ENCODE measurements at regions not wholly inside any gene's neighbourhood (a gene's known extent, or its start where the extent isn't known, plus 50 kb on each side); places are given as distances from the start of the nearest gene placed in this dataset.

DNA sequence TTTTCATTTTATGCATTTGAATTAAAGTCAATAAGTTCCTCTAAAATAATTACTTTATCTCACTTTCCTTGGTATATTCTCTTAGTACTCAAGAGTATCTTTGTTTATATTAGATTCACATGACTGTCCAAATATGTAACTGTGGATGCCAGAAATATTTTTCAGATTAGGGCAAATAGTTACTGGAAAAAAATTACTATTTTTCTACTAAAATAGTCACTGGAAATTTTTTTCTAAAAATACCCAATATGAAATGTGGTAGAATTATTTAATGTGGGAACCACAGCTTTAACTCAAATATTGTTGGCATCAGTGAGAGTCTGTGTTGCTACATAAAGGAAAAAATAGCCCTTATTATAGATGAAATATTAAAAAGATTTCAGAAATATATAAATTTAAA, 70.4 kb upstream of the NMU start:
- TF ChIP-seq RARB (CRISPR knock-in tag; IDR thresholded peaks at IDR 0.05) (no peak), ZNF565 (CRISPR knock-in tag; conservative IDR thresholded peaks at IDR 0.05; ENCODE audit: low read depth) (no peak), ZFP3 (CRISPR knock-in tag; IDR thresholded peaks at IDR 0.05) (no peak), ZFP30 (CRISPR knock-in tag; IDR thresholded peaks at IDR 0.05) (no peak), ESRRG (CRISPR knock-in tag; IDR thresholded peaks at IDR 0.05) (no peak), TOX (CRISPR knock-in tag; IDR thresholded peaks at IDR 0.05; ENCODE audit: borderline replicate concordance) (no peak), ZNF70 (CRISPR knock-in tag; IDR thresholded peaks at IDR 0.05) (no peak)
- TF ChIP-seq, protein P1, sequence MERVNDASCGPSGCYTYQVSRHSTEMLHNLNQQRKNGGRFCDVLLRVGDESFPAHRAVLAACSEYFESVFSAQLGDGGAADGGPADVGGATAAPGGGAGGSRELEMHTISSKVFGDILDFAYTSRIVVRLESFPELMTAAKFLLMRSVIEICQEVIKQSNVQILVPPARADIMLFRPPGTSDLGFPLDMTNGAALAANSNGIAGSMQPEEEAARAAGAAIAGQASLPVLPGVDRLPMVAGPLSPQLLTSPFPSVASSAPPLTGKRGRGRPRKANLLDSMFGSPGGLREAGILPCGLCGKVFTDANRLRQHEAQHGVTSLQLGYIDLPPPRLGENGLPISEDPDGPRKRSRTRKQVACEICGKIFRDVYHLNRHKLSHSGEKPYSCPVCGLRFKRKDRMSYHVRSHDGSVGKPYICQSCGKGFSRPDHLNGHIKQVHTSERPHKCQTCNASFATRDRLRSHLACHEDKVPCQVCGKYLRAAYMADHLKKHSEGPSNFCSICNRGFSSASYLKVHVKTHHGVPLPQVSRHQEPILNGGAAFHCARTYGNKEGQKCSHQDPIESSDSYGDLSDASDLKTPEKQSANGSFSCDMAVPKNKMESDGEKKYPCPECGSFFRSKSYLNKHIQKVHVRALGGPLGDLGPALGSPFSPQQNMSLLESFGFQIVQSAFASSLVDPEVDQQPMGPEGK (CRISPR knock-in tag; IDR thresholded peaks at IDR 0.05; ENCODE audit: borderline replicate concordance) = no peak
- TF ChIP-seq, protein P2, sequence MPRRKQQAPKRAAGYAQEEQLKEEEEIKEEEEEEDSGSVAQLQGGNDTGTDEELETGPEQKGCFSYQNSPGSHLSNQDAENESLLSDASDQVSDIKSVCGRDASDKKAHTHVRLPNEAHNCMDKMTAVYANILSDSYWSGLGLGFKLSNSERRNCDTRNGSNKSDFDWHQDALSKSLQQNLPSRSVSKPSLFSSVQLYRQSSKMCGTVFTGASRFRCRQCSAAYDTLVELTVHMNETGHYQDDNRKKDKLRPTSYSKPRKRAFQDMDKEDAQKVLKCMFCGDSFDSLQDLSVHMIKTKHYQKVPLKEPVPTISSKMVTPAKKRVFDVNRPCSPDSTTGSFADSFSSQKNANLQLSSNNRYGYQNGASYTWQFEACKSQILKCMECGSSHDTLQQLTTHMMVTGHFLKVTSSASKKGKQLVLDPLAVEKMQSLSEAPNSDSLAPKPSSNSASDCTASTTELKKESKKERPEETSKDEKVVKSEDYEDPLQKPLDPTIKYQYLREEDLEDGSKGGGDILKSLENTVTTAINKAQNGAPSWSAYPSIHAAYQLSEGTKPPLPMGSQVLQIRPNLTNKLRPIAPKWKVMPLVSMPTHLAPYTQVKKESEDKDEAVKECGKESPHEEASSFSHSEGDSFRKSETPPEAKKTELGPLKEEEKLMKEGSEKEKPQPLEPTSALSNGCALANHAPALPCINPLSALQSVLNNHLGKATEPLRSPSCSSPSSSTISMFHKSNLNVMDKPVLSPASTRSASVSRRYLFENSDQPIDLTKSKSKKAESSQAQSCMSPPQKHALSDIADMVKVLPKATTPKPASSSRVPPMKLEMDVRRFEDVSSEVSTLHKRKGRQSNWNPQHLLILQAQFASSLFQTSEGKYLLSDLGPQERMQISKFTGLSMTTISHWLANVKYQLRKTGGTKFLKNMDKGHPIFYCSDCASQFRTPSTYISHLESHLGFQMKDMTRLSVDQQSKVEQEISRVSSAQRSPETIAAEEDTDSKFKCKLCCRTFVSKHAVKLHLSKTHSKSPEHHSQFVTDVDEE (CRISPR knock-in tag; IDR thresholded peaks at IDR 0.05) = no peak
- TF ChIP-seq, protein P3, sequence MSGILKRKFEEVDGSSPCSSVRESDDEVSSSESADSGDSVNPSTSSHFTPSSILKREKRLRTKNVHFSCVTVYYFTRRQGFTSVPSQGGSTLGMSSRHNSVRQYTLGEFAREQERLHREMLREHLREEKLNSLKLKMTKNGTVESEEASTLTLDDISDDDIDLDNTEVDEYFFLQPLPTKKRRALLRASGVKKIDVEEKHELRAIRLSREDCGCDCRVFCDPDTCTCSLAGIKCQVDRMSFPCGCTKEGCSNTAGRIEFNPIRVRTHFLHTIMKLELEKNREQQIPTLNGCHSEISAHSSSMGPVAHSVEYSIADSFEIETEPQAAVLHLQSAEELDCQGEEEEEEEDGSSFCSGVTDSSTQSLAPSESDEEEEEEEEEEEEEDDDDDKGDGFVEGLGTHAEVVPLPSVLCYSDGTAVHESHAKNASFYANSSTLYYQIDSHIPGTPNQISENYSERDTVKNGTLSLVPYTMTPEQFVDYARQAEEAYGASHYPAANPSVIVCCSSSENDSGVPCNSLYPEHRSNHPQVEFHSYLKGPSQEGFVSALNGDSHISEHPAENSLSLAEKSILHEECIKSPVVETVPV (CRISPR knock-in tag; IDR thresholded peaks at IDR 0.05) = no peak
- TF ChIP-seq, protein P4, sequence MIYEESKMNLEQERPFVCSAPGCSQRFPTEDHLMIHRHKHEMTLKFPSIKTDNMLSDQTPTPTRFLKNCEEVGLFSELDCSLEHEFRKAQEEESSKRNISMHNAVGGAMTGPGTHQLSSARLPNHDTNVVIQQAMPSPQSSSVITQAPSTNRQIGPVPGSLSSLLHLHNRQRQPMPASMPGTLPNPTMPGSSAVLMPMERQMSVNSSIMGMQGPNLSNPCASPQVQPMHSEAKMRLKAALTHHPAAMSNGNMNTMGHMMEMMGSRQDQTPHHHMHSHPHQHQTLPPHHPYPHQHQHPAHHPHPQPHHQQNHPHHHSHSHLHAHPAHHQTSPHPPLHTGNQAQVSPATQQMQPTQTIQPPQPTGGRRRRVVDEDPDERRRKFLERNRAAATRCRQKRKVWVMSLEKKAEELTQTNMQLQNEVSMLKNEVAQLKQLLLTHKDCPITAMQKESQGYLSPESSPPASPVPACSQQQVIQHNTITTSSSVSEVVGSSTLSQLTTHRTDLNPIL (CRISPR knock-in tag; IDR thresholded peaks at IDR 0.05; ENCODE audit: low read depth) = no peak; the same call in 1 of the 2 replicates

Data from SK-N-SH treated with all-trans-retinoic acid at 6 μM for 48 hours (cell line).